IPS-15b (cell line): ENCODE measurements at regions not wholly inside any gene's neighbourhood (a gene's known extent, or its start where the extent isn't known, plus 50 kb on each side); places are given as distances from the start of the nearest gene placed in this dataset.

Source experiments
- H3K27me3 ChIP-seq: one replicate; pipeline ENCODE4 v1.6.1; 2013; ENCODE audit warnings: low read length; ENCODE audit not compliant: control insufficient read depth, insufficient read depth
- H3K36me3 ChIP-seq: one replicate; pipeline ENCODE4 v1.6.1; 2013; ENCODE audit warnings: low read length; ENCODE audit not compliant: control insufficient read depth, insufficient read depth
- H3K4me1 ChIP-seq: one replicate; pipeline ENCODE4 v1.6.1; 2013; ENCODE audit warnings: mild to moderate bottlenecking, low read length; ENCODE audit not compliant: control insufficient read depth, insufficient read depth
- H3K4me3 ChIP-seq: one replicate; pipeline ENCODE4 v1.5.1; 2013; ENCODE audit warnings: low read depth, low read length
- H3K9ac ChIP-seq: one replicate; pipeline ENCODE4 v1.6.1; 2013; ENCODE audit warnings: low read depth, mild to moderate bottlenecking, low read length
- H3K9me3 ChIP-seq: one replicate; pipeline ENCODE4 v1.6.1; 2013; ENCODE audit warnings: mild to moderate bottlenecking, low read length; ENCODE audit not compliant: control insufficient read depth, insufficient read depth

GRCh38 chr4:124868495-124868894 lies 156.0 kb upstream of the ANKRD50 start:
- Histone ChIP-seq H3K9me3 (no peaks in the 10 kb centered on the region), H3K4me1 (peaks cover 6% of the 10 kb centered on the region), H3K27me3 (no peaks in the 10 kb centered on the region), H3K4me3 (no peak overlapping the region), H3K36me3 (no peaks in the 10 kb centered on the region), H3K9ac (no peak overlapping the region)

DNA sequence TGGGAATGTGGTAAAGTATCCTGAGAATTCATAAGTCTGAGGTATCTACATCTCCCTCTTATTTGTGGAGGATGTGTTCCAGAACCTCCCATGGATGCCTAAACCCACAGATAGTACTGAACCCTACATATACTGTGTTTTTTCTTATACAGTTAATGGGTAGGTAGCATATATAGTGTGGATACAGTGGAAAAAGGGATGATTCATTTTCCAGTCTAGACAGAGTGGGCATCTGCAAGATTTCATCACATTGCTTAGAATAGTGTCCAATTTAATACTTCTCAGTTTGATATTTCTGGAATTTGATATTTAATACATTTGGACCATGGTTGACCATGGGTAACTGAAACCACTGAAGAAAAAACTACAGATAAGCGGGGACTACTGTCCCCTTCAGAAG lies 155.0 kb upstream of the ANKRD50 start:
- H3K4me1 ChIP-seq, result no peaks in the 10 kb centered on the region
- H3K9ac ChIP-seq, result no peak overlapping the region
- no peaks in the 10 kb centered on the region for H3K27me3 ChIP-seq
- H3K4me3 ChIP-seq, result no peak overlapping the region
- no peaks in the 10 kb centered on the region for H3K36me3 ChIP-seq
- H3K9me3 ChIP-seq, result no peaks in the 10 kb centered on the region

GRCh38 chr4:124866301-124866700 lies 153.8 kb upstream of the ANKRD50 start:
- H3K9ac ChIP-seq, result no peak overlapping the region
- no peaks in the 10 kb centered on the region for H3K27me3 ChIP-seq
- H3K4me1 ChIP-seq, result no peaks in the 10 kb centered on the region
- no peak overlapping the region for H3K4me3 ChIP-seq
- H3K36me3 ChIP-seq, result no peaks in the 10 kb centered on the region
- no peaks in the 10 kb centered on the region for H3K9me3 ChIP-seq

- H3K4me3 ChIP-seq, result no peak overlapping the region
- H3K4me1 ChIP-seq, result no peaks in the 10 kb centered on the region
- no peaks in the 10 kb centered on the region for H3K27me3 ChIP-seq
- H3K9me3 ChIP-seq, result no peaks in the 10 kb centered on the region
- no peak overlapping the region for H3K9ac ChIP-seq
- H3K36me3 ChIP-seq, result no peaks in the 10 kb centered on the region
These were observed 150.6 kb upstream of the ANKRD50 start for GRCh38 chr4:124863040-124863545.

- Histone ChIP-seq H3K27me3 (no peaks in the 10 kb centered on the region), H3K9me3 (no peaks in the 10 kb centered on the region), H3K4me1 (no peaks in the 10 kb centered on the region), H3K4me3 (no peak overlapping the region), H3K36me3 (no peaks in the 10 kb centered on the region), H3K9ac (no peak overlapping the region)
These were observed 149.7 kb upstream of the ANKRD50 start for GRCh38 chr4:124862261-124862660.

DNA sequence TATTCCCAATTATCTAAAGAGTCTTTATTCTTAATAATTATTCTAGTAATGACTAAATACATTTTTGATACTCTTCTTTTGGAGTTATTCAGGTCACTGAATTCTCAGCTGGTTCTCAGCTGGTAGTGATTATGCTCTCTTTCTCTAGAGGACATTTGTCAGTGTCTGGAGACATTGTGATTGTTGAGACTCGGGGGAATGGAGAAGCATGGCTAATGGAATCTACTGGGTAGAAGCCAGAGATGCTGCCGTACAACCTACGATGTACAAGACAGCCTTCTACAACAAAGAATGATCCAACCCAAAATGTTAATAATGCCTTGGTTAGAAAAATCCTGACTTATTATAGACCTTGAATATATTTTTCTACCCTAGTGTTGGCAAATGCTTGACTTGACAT lies 149.2 kb upstream of the ANKRD50 start:
- no peaks in the 10 kb centered on the region for H3K36me3 ChIP-seq
- H3K9ac ChIP-seq, result no peak overlapping the region
- no peaks in the 10 kb centered on the region for H3K9me3 ChIP-seq
- H3K27me3 ChIP-seq, result no peaks in the 10 kb centered on the region
- H3K4me3 ChIP-seq, result no peak overlapping the region
- no peaks in the 10 kb centered on the region for H3K4me1 ChIP-seq

DNA sequence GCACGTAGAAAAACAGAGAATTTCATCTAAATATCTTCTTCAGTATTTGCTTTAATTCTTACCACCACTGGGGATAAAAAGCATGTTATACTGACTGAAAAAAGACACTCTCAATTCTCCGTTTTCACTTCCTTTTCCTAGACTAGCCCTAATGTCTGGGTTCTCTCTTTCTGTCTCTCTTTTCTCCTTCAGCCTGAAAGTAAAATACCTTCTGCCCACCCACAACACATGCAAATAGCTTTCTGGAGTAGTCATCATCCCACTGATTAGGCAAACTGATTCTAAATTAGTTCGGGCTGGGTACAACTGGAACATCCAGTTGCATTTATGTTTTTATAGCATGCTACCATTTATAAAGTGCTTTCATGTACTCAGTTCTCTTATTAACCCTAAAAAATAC lies 142.4 kb upstream of the ANKRD50 start:
- H3K4me3 ChIP-seq, result no peak overlapping the region
- no peaks in the 10 kb centered on the region for H3K27me3 ChIP-seq
- H3K9me3 ChIP-seq, result no peaks in the 10 kb centered on the region
- no peak overlapping the region for H3K9ac ChIP-seq
- H3K4me1 ChIP-seq, result no peaks in the 10 kb centered on the region
- H3K36me3 ChIP-seq, result no peaks in the 10 kb centered on the region

GRCh38 chr4:124851741-124852140 lies 139.2 kb upstream of the ANKRD50 start:
- no peaks in the 10 kb centered on the region for H3K4me1 ChIP-seq
- no peaks in the 10 kb centered on the region for H3K36me3 ChIP-seq
- no peak overlapping the region for H3K4me3 ChIP-seq
- no peaks in the 10 kb centered on the region for H3K9me3 ChIP-seq
- no peak overlapping the region for H3K9ac ChIP-seq
- H3K27me3 ChIP-seq, result no peaks in the 10 kb centered on the region

- Histone ChIP-seq H3K4me1 (no peaks in the 10 kb centered on the region), H3K9me3 (no peaks in the 10 kb centered on the region), H3K36me3 (no peaks in the 10 kb centered on the region), H3K4me3 (no peak overlapping the region), H3K27me3 (no peaks in the 10 kb centered on the region), H3K9ac (no peak overlapping the region)
These were observed 133.8 kb upstream of the ANKRD50 start for GRCh38 chr4:124846306-124846705.

DNA sequence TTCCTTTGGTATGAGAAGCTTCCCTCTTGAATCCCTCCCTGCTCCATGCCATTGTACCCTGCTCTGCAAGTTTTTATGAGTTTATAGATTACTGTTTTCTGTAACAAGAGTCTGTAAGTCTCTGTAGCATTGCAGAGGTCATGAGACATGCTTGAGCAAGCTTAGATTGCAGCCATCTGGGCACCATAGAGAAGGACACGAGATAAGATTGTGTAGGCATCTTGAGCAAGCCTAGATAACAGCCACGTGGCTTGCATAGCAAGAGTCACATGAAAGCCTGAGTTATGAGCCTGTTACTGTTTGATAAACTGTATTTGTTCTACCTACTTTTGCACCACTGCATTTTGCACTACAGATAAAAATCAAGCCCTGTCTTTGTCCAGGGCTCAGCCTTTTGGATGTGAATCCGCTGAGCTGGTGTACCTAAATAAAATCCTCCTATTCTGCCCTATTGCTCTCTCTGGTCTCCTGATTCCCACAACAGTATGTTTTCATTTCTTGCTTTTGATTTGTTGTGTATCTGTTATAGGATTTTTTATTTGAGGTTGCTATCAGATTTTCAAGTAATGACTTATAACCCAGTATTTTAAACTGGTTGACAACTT lies 127.4 kb upstream of the ANKRD50 start:
- Histone ChIP-seq H3K4me3 (no peak overlapping the region), H3K4me1 (no peaks in the 10 kb centered on the region), H3K9me3 (peaks cover 3% of the 10 kb centered on the region), H3K9ac (no peak overlapping the region), H3K36me3 (no peaks in the 10 kb centered on the region), H3K27me3 (no peaks in the 10 kb centered on the region)

DNA sequence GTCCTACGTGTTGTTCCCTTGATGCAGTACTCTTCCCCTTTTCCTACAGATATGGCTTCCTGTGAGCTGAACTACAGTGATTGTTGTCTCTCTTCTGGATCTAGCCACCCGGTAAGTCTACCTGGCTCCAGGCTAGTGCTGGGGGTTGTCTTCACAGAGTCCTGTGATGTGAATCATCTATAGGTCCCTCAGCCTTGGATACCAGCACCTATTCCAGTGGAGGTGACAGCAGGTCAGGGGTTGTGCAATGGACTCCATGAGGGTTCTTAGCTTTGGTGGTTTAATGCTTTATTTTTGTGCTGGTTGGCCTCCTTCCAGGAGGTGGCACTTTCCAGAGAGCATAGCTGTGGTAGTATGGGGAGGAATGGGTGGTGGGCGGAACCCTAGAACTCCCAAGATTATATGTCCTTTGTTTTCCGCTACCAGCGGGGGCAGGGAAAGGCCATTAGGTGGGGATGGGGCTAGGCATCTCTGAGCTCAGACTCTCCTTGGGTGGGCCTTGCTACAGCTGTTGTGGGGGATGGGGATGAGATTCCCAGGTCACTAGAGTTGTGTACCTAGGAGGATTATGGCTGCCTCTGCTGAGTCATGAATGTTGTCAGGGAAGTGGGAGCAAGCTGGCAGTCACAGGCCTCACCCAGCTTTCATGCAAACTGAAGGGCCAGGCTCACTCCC lies 121.4 kb upstream of the ANKRD50 start:
- no peak overlapping the region for H3K4me3 ChIP-seq
- H3K36me3 ChIP-seq, result no peaks in the 10 kb centered on the region

DNA sequence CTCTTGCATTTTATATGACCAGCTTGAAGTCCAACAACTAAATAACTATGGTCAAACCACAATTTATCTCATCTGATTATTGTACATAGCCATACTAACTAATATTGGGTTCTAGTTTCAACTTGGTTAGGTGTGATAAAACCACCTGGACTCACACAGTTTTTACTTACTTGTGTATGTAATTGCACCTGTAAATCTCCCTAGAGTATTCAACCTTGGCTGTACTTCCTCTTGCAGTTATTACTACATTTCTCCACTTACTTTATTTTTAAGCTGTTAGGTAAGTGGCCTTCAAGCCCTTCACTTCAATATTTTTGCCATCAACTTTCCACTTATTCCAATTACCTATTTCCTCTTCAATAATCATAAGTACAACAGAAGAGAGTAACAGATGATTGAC lies 115.8 kb upstream of the ANKRD50 start:
- Histone ChIP-seq H3K4me3 (no peak overlapping the region), H3K27me3 (no peaks in the 10 kb centered on the region), H3K9ac (no peak overlapping the region), H3K9me3 (no peaks in the 10 kb centered on the region), H3K36me3 (no peaks in the 10 kb centered on the region), H3K4me1 (no peaks in the 10 kb centered on the region)

More for the DNA sequence above, 121.4 kb upstream of the ANKRD50 start:
- no peak overlapping the region for H3K9ac ChIP-seq
- no peaks in the 10 kb centered on the region for H3K9me3 ChIP-seq
- H3K4me1 ChIP-seq, result no peaks in the 10 kb centered on the region
- no peaks in the 10 kb centered on the region for H3K27me3 ChIP-seq
